ENCODE measurements at regions not wholly inside any gene's neighbourhood (a gene's known extent, or its start where the extent isn't known, plus 50 kb on each side); places are given as distances from the start of the nearest gene placed in this dataset.

DNA sequence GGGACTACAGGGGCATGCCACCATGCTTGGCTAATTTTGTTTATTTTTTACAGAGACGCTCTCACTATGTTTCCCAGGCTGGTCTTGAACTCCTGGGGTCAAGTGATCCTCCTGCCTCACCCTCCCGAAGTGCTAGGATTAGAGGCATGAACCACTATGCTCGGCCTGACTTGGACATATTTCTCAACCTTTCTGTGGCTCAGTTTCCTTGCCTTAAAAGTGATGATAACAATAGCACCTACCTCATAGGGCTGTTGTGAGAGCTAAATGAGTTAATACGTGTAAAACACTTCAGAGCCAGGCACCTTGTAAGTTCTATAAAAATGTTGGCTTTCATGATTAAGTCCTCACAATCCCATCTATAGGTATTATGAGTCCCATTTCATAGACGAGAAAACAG is 89.2 kb upstream of the METAP2 start:
- TF ChIP-seq POLR2A (IDR thresholded peaks at IDR 0.05) (no peak), CTCF (IDR thresholded peaks at IDR 0.05) (no peak), POLR2AphosphoS5 (IDR thresholded peaks at IDR 0.05) (no peak)
